Limb (tissue), 2 donors: ENCODE measurements at regions not wholly inside any gene's neighbourhood (a gene's known extent, or its start where the extent isn't known, plus 50 kb on each side); places are given as distances from the start of the nearest gene placed in this dataset.
A peak's percentile ranks its signal among the peaks of the same experiment; 100 is the strongest.
"Not testable (repeated sequence)": the region's sequence is repeated elsewhere in the genome, so short reads cannot be mapped to it uniquely, and the experiment has no call there.

Source experiments
- DNase-seq, 2 donors: peaks; one replicate each; pipeline ENCODE4 v3.0.0-alpha.2; 2016; ENCODE audit errors: extremely low spot score in 2 of 2

GRCh38 chr1:174105086-174105485, 54.2 kb upstream of the RABGAP1L start:
- DNase-seq = no peak

DNA sequence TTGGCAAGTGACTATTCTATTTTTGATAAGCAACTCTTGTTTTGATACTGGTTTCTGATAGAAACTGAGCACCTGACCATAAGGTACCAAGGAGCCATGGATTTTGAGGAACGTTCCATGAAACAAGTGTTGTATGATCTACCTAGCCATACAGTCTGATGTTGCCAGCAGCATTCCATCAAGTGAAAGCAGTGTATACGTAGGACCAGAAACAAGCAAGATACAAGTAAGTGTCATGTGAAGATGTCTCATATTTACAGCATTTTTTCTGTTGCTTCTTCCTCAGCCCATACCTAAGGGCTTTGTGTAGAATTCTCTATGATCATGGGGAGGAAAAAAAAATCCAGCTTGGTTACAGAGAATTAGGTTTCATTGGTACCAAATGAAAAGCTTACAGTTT, 55.6 kb upstream of the RABGAP1L start:
- no peak for DNase-seq

GRCh38 chr1:174101976-174102375, 57.3 kb upstream of the RABGAP1L start:
- DNase-seq = not testable (repeated sequence)

- no peak for DNase-seq
Observed at GRCh38 chr1:174097426-174097825, 61.9 kb upstream of the RABGAP1L start.

GRCh38 chr1:174093789-174094188, 65.5 kb upstream of the RABGAP1L start:
- DNase-seq = not testable (repeated sequence)

- no peak for DNase-seq
Observed at GRCh38 chr1:174090471-174090870, 68.3 kb upstream of the RC3H1 start.

DNA sequence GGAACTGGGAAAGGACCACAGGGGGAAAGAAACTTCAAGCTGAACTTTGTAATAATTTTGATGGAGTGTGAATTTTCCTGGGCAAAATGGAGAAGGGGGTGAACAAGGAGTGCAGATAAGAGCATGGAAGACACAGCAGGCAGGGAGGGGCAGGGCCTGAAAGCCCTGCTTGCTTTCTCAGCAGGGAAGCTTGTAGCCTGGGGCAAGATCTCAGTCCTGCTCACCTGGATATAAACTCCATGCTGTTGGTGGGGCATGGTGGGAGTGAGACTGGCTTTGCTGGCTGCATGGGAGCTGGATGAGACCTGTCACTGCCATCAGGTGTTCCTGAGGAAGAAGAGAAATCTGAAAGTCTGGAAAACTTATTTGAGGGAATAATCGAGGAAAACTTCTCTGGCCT, 58.7 kb upstream of the RC3H1 start:
- DNase-seq = no peak

DNA sequence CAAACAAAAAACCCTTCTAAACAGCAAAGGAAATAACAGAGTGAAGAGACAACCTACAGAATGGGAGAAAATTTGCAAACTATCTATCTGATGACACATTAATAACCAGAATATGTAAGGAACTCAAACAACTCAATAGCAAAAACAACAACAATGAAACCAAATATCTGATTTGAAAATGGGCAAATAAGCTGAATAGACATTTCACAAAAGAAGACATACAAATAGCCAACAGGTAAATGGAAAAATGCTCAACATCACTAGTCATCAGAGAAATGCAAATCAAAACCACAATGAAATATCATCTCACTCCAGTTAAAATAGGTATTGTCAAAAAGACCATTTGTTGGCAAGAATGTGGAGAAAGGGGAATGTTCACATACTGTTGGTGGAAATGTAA, 57.6 kb upstream of the RC3H1 start:
- DNase-seq = no peak

DNA sequence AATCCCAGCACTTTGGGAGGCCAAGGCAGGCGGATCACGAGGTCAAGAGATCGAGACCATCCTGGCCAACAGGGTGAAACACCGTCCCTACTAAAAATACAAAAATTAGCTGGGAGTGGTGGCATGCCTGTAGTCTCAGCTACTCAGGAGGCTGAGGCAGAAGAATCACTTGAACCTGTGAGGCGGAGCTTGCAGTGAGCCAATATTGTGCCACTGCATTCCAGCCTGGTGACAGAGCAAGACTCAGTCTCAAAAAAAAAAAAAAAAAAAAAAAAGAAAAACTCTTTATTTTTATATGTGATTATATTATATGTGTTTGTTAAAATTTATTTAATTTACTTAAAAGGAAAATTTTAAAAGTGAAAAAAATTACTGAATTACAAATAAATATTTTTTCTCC, 56.8 kb upstream of the RC3H1 start:
- DNase-seq = not testable (repeated sequence)

DNA sequence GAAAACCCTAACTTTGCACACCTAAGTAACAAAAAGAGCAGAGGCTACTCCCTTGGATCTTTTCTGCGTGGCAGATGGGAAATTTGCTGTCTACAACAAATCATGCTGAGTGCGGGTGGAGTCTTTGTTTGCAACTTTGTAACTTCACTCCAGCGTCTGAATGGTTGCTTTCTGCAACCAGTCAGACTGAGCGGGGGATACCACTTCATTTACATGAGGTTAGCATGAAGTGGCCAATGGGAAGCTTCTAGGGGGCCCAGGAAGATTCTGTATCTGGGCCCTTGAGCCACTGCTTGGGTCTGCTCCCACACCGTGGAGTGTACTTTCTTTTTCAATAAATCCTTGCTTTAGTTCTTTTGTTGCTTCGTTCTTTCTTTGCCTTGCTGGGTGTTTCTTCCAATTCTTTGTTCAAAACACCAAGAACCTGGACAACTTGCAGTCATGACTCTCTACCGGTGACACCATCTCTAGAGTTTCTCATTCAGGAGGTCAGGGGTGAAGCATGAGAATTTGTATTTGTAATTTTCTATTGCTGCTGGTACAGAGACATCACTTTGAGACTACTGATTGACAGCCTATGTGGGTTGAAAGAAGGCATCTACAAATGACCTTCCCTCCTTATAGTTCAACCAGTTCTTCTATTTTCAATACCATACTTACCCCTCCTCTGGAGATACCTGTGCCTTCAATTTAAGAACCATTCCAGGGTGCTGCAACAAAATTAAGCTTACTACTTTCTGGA, 55.8 kb upstream of the RC3H1 start:
- no peak for DNase-seq

DNA sequence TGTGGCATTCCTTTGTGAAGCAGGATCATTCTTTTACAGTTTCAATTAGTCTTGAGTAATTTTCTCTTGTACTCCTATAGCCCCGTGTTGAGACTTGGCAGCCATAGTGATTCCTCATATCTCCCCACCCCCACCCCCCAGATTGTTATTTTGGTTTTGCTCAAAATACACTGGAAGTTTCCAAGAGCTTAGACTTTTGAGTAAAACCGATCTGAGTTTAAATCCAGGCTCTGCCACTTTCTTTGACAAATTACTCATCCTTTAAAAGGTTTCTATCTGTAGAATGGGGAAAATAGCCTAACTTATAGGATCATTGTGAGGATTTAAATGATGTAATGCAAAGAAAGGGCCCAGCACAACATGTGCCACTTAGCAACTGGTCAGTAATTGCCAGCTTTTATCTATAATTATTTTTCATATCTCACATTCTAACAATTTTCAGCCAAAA, 53.1 kb upstream of the RC3H1 start:
- no peak for DNase-seq

DNA sequence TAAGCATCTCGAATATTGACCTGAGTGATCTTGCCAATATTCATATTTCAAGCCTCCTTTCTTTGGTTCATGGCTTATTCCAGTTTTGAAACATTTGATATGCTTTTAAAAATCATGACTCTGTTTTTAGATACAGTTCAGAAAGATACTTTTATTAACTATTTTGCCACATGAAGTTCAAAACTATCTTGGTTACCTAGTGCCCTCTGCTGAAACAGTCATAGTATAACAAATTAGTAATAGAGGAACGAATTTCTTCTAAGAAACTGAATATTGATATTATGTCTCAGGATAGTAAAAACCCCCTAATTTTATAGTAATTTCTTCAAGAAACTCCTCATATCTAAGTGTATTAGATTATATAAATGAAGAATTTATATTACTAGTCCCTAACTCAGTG, 52.6 kb upstream of the RC3H1 start:
- DNase-seq = peak in 1 of 2 donors; percentile 31

DNA sequence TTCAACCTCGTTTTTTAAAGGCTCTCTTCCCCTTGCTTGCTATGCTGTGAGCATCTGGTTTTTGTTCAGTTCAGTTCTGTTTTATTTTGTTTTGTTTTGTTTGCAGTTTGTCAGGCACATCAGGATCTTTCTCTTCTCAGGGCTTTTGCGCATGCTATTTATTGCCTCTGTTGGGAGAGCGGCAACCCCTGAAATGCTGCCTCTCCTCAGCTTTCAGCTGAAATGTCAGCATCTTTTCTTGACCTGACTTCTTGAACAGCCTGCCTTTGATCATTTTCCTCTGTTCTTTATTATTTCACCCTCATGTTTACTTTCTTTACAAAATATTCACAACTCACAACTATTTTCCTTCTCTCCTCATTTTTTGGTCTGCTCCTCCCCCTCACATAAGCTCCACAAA, 50.4 kb upstream of the RC3H1 start:
- no peak for DNase-seq
